ENCODE measurements at regions not wholly inside any gene's neighbourhood (a gene's known extent, or its start where the extent isn't known, plus 50 kb on each side); places are given as distances from the start of the nearest gene placed in this dataset.

DNA sequence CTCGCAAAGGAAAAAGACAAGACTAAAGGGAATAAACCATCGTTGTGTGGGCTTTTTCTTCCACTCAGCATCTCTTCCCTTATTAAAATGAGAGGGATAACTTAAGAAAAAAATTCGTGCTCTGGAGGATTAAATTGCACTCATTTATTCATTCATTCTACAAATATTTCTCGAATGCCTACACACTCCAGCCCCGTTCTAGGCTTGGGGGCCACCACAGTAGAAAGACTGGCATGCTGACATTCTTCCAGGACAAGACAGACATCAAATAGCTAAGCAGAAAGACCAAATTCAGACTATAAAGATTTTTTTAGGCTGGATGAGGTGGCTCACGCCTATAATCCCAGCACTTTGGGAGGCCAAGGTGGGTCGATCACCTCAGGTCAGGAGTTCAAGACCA lies 65.3 kb upstream of the IL12A start (continued):
- TF ChIP-seq, protein P1, sequence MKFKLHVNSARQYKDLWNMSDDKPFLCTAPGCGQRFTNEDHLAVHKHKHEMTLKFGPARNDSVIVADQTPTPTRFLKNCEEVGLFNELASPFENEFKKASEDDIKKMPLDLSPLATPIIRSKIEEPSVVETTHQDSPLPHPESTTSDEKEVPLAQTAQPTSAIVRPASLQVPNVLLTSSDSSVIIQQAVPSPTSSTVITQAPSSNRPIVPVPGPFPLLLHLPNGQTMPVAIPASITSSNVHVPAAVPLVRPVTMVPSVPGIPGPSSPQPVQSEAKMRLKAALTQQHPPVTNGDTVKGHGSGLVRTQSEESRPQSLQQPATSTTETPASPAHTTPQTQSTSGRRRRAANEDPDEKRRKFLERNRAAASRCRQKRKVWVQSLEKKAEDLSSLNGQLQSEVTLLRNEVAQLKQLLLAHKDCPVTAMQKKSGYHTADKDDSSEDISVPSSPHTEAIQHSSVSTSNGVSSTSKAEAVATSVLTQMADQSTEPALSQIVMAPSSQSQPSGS (tag by site-specific recombination; IDR thresholded peaks at IDR 0.05; ENCODE audit: low read depth), result no peak
- TF ChIP-seq ZNF223 (tag by site-specific recombination; IDR thresholded peaks at IDR 0.05) (no peak), ZNF561 (tag by site-specific recombination; IDR thresholded peaks at IDR 0.05; ENCODE audit: borderline replicate concordance) (no peak), ZNF335 (tag by site-specific recombination; conservative IDR thresholded peaks at IDR 0.05) (no peak), TCF7L2 (IDR thresholded peaks at IDR 0.05; ENCODE audit: borderline replicate concordance, low read depth, low read length) (no peak), ZNF354C (tag by site-specific recombination; IDR thresholded peaks at IDR 0.05; ENCODE audit: borderline replicate concordance, low read depth) (no peak), ZBTB7A (tag by site-specific recombination; IDR thresholded peaks at IDR 0.05; ENCODE audit: low read depth) (no peak), ZBTB1 (tag by site-specific recombination; IDR thresholded peaks at IDR 0.05) (no peak), ZNF529 (tag by site-specific recombination; IDR thresholded peaks at IDR 0.05; ENCODE audit: insufficient replicate concordance) (no peak), KLF9 (tag by site-specific recombination; IDR thresholded peaks at IDR 0.05; ENCODE audit: low read depth) (no peak)
- TF ChIP-seq, protein P2, sequence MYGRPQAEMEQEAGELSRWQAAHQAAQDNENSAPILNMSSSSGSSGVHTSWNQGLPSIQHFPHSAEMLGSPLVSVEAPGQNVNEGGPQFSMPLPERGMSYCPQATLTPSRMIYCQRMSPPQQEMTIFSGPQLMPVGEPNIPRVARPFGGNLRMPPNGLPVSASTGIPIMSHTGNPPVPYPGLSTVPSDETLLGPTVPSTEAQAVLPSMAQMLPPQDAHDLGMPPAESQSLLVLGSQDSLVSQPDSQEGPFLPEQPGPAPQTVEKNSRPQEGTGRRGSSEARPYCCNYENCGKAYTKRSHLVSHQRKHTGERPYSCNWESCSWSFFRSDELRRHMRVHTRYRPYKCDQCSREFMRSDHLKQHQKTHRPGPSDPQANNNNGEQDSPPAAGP (tag by site-specific recombination; IDR thresholded peaks at IDR 0.05), result no peak
- TF ChIP-seq, protein P3, sequence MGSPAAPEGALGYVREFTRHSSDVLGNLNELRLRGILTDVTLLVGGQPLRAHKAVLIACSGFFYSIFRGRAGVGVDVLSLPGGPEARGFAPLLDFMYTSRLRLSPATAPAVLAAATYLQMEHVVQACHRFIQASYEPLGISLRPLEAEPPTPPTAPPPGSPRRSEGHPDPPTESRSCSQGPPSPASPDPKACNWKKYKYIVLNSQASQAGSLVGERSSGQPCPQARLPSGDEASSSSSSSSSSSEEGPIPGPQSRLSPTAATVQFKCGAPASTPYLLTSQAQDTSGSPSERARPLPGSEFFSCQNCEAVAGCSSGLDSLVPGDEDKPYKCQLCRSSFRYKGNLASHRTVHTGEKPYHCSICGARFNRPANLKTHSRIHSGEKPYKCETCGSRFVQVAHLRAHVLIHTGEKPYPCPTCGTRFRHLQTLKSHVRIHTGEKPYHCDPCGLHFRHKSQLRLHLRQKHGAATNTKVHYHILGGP (tag by site-specific recombination; IDR thresholded peaks at IDR 0.05), result no peak

DNA sequence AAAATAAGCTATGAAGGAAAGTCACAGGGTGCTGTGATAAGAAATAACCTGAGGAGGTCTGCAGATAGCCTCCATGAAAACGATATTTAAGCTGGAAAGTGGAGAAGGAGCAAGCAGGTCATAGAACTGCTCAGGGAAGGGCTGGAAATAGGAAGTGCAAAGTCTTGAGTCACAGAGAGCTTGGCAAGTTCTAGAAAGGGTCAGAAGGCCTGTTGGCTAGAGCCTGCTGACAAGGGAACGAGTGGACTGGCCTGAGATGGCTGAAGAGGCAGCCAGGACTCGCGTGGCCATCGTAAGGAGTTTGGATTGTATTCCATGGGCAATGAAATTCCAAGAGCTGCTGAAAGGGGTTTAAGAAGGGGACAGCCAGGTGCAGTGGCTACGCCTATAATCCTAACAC lies 64.7 kb upstream of the IL12A start:
- Histone ChIP-seq H3K9me3 (ENCODE audit: control insufficient read depth, insufficient read depth, low read depth, low read length) (no peaks in the 10 kb centered on the region), H3K4me1 (ENCODE audit: control insufficient read depth, insufficient read depth, low read length) (no peaks in the 10 kb centered on the region), H3K36me3 (ENCODE audit: control insufficient read depth in 2 of 2, insufficient read depth in 1 of 2, low read length in 2 of 2) (no peaks in the 10 kb centered on the region), H3K27ac (ENCODE audit: extremely low read depth, low read depth, low read length) (no peak overlapping the region), H3K4me3 (ENCODE audit: low read depth, low read length) (no peak overlapping the region)
- TF ChIP-seq ZNF16 (tag by site-specific recombination; IDR thresholded peaks at IDR 0.05; ENCODE audit: low read depth) (no peak), PRDM1 (tag by site-specific recombination; IDR thresholded peaks at IDR 0.05) (no peak), SCRT2 (tag by site-specific recombination; IDR thresholded peaks at IDR 0.05) (no peak), GFI1B (tag by site-specific recombination; IDR thresholded peaks at IDR 0.05) (no peak)
- TF ChIP-seq, protein P4, sequence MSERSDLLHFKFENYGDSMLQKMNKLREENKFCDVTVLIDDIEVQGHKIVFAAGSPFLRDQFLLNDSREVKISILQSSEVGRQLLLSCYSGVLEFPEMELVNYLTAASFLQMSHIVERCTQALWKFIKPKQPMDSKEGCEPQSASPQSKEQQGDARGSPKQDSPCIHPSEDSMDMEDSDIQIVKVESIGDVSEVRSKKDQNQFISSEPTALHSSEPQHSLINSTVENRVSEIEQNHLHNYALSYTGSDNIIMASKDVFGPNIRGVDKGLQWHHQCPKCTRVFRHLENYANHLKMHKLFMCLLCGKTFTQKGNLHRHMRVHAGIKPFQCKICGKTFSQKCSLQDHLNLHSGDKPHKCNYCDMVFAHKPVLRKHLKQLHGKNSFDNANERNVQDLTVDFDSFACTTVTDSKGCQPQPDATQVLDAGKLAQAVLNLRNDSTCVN (tag by site-specific recombination; optimal IDR thresholded peaks at IDR 0.05), result no peak
- TF ChIP-seq, protein P5, sequence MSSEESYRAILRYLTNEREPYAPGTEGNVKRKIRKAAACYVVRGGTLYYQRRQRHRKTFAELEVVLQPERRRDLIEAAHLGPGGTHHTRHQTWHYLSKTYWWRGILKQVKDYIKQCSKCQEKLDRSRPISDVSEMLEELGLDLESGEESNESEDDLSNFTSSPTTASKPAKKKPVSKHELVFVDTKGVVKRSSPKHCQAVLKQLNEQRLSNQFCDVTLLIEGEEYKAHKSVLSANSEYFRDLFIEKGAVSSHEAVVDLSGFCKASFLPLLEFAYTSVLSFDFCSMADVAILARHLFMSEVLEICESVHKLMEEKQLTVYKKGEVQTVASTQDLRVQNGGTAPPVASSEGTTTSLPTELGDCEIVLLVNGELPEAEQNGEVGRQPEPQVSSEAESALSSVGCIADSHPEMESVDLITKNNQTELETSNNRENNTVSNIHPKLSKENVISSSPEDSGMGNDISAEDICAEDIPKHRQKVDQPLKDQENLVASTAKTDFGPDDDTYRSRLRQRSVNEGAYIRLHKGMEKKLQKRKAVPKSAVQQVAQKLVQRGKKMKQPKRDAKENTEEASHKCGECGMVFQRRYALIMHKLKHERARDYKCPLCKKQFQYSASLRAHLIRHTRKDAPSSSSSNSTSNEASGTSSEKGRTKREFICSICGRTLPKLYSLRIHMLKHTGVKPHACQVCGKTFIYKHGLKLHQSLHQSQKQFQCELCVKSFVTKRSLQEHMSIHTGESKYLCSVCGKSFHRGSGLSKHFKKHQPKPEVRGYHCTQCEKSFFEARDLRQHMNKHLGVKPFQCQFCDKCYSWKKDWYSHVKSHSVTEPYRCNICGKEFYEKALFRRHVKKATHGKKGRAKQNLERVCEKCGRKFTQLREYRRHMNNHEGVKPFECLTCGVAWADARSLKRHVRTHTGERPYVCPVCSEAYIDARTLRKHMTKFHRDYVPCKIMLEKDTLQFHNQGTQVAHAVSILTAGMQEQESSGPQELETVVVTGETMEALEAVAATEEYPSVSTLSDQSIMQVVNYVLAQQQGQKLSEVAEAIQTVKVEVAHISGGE (tag by site-specific recombination; conservative IDR thresholded peaks at IDR 0.05; ENCODE audit: low read depth), result no peak
- TF ChIP-seq, protein P6, sequence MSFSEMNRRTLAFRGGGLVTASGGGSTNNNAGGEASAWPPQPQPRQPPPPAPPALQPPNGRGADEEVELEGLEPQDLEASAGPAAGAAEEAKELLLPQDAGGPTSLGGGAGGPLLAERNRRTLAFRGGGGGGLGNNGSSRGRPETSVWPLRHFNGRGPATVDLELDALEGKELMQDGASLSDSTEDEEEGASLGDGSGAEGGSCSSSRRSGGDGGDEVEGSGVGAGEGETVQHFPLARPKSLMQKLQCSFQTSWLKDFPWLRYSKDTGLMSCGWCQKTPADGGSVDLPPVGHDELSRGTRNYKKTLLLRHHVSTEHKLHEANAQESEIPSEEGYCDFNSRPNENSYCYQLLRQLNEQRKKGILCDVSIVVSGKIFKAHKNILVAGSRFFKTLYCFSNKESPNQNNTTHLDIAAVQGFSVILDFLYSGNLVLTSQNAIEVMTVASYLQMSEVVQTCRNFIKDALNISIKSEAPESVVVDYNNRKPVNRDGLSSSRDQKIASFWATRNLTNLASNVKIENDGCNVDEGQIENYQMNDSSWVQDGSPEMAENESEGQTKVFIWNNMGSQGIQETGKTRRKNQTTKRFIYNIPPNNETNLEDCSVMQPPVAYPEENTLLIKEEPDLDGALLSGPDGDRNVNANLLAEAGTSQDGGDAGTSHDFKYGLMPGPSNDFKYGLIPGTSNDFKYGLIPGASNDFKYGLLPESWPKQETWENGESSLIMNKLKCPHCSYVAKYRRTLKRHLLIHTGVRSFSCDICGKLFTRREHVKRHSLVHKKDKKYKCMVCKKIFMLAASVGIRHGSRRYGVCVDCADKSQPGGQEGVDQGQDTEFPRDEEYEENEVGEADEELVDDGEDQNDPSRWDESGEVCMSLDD (tag by site-specific recombination; IDR thresholded peaks at IDR 0.05), result no peak
- TF ChIP-seq, protein P2 (tag by site-specific recombination; IDR thresholded peaks at IDR 0.05), result no peak
- TF ChIP-seq, protein P7, sequence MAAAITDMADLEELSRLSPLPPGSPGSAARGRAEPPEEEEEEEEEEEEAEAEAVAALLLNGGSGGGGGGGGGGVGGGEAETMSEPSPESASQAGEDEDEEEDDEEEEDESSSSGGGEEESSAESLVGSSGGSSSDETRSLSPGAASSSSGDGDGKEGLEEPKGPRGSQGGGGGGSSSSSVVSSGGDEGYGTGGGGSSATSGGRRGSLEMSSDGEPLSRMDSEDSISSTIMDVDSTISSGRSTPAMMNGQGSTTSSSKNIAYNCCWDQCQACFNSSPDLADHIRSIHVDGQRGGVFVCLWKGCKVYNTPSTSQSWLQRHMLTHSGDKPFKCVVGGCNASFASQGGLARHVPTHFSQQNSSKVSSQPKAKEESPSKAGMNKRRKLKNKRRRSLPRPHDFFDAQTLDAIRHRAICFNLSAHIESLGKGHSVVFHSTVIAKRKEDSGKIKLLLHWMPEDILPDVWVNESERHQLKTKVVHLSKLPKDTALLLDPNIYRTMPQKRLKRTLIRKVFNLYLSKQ (tag by site-specific recombination; IDR thresholded peaks at IDR 0.05; ENCODE audit: borderline replicate concordance), result no peak
- POLR2A ChIA-PET, result no interaction called here
- CTCF ChIA-PET, result no interaction called here

All from HEK293 (cell line).